ENCODE measurements at regions not wholly inside any gene's neighbourhood (a gene's known extent, or its start where the extent isn't known, plus 50 kb on each side); places are given as distances from the start of the nearest gene placed in this dataset.
A peak's percentile ranks its signal among the peaks of the same experiment; 100 is the strongest.

DNA sequence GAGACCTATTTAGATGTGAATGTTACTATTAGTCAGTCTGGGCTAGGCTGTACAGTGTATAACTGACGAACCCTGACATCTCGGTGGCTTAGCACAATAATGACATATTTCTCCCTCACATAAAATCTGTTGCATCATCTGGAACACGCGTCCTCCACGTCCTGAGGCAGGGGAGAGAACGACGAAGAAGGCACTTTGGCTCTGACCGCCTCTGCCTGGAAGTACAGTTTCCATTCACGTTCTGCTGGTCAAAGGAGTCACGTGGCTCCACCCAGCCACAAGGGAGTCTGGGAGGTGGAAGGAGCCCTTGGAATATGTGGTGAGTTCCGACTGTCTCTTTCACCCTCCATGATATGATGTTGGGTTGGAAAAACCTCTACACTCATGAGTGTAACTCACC, 55.1 kb upstream of the CD82 start:
- Mint-ChIP-seq H3K9me3 (ENCODE audit: unreplicated experiment) (peaks cover 3% of the 10 kb centered on the region), H3K4me1 (ENCODE audit: unreplicated experiment) (peaks cover 9% of the 10 kb centered on the region), H3K27me3 (ENCODE audit: unreplicated experiment) (peaks cover 21% of the 10 kb centered on the region), H3K4me3 (ENCODE audit: unreplicated experiment) (no peak overlapping the region), H3K36me3 (ENCODE audit: unreplicated experiment) (no peaks in the 10 kb centered on the region), H3K27ac (ENCODE audit: unreplicated experiment) (no peak overlapping the region)
- no peak for DNase-seq (ENCODE audit: extremely low spot score, unreplicated experiment)
- TF ChIP-seq, protein P1, sequence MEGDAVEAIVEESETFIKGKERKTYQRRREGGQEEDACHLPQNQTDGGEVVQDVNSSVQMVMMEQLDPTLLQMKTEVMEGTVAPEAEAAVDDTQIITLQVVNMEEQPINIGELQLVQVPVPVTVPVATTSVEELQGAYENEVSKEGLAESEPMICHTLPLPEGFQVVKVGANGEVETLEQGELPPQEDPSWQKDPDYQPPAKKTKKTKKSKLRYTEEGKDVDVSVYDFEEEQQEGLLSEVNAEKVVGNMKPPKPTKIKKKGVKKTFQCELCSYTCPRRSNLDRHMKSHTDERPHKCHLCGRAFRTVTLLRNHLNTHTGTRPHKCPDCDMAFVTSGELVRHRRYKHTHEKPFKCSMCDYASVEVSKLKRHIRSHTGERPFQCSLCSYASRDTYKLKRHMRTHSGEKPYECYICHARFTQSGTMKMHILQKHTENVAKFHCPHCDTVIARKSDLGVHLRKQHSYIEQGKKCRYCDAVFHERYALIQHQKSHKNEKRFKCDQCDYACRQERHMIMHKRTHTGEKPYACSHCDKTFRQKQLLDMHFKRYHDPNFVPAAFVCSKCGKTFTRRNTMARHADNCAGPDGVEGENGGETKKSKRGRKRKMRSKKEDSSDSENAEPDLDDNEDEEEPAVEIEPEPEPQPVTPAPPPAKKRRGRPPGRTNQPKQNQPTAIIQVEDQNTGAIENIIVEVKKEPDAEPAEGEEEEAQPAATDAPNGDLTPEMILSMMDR (IDR thresholded peaks at IDR 0.05) = no peak

DNA sequence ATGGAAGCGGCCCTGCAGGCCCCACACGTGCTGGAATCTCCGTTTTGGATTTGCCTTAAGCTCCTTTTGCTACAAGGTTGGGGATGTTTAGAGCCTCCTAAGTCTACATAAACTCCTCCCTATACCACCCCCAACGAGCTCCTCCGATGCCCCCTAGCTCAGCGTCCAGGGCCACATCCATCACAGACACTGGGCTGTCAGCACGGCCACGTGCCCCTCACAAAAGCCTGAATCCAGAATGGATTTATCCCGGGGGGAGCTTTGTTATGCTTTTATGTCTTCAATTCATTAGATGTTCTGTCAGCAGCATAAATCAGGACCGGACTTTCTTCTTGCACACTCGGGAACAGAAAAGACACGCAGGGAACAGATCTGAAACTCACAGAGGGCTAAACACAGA, 52.6 kb upstream of the CD82 start:
- H3K27ac Mint-ChIP-seq (ENCODE audit: unreplicated experiment) = no peak overlapping the region
- TF ChIP-seq, protein P1 (IDR thresholded peaks at IDR 0.05) = no peak
- H3K36me3 Mint-ChIP-seq (ENCODE audit: unreplicated experiment) = no peaks in the 10 kb centered on the region
- peaks cover 11% of the 10 kb centered on the region for H3K4me1 Mint-ChIP-seq (ENCODE audit: unreplicated experiment)
- DNase-seq (ENCODE audit: extremely low spot score, unreplicated experiment) = no peak
- peaks cover 23% of the 10 kb centered on the region for H3K27me3 Mint-ChIP-seq (ENCODE audit: unreplicated experiment)
- H3K9me3 Mint-ChIP-seq (ENCODE audit: unreplicated experiment) = no peaks in the 10 kb centered on the region
- H3K4me3 Mint-ChIP-seq (ENCODE audit: unreplicated experiment) = no peak overlapping the region

DNA sequence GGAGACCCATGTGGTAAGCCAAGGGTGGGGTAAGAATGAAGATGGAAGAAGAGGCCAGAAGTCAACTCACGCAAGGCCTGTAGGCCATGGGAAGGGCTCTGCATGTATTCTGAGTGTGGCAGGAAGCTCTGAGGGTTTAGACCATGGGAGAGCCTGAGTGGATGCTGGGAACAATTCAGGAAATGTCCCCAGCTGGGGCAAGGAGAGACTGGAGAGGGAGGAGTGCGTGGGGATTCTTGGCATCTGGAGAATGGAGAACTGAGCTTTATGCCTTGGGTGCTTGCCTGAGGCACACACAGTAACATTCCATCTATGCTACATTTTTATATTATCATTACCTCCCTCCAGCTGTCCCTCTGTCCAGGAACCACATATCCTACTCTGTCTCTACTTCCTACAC, 50.4 kb upstream of the CD82 start:
- peaks cover 29% of the 10 kb centered on the region for H3K27me3 Mint-ChIP-seq (ENCODE audit: unreplicated experiment)
- H3K4me1 Mint-ChIP-seq (ENCODE audit: unreplicated experiment) = peaks cover 11% of the 10 kb centered on the region

More for the DNA sequence above, 50.4 kb upstream of the CD82 start:
- DNase-seq (ENCODE audit: extremely low spot score, unreplicated experiment) = no peak
- Mint-ChIP-seq H3K36me3 (ENCODE audit: unreplicated experiment) (no peaks in the 10 kb centered on the region), H3K4me3 (ENCODE audit: unreplicated experiment) (no peak overlapping the region), H3K9me3 (ENCODE audit: unreplicated experiment) (no peaks in the 10 kb centered on the region), H3K27ac (ENCODE audit: unreplicated experiment) (peak overlapping the region; percentile 35)
- TF ChIP-seq, protein P1 (IDR thresholded peaks at IDR 0.05) = no peak
